C4-2B (cell line): ENCODE measurements at regions not wholly inside any gene's neighbourhood (a gene's known extent, or its start where the extent isn't known, plus 50 kb on each side); places are given as distances from the start of the nearest gene placed in this dataset.

Experiments used
- H3K27ac ChIP-seq: fragments of 450-650 bp; 2 replicates; pipeline ENCODE4 v1.5.1; 2017
- ZFX ChIP-seq: fragments of 450-650 bp; IDR thresholded peaks from 2 replicates; pipeline ENCODE4 v1.6.1; 2017
- TF ChIP-seq, protein P1 (sequence below): fragments of 450-650 bp; conservative IDR thresholded peaks from 2 replicates; pipeline ENCODE4 v1.5.1; 2017; ENCODE audit warnings: mild to moderate bottlenecking

DNA sequence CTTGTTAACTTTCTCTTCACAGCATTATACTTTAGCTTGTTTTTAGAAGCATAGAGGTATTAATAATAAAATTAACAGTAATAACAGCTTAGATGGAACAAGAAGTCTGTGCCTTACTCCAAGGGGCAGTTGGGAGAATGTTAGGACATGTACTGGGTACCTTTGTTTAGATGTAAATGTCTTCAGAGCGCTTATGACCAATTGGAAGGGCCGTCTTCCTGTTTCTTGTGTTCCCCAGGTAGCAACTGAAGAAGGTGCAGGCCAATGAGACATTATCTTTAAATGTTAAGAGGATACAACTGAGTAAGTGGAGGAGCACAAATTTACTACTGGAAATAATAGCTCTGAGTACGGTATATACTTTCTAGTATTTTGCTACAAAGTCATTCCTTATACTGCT lies 180.9 kb upstream of the SYT1 start:
- no peak overlapping the region for H3K27ac ChIP-seq
- TF ChIP-seq, protein P1, sequence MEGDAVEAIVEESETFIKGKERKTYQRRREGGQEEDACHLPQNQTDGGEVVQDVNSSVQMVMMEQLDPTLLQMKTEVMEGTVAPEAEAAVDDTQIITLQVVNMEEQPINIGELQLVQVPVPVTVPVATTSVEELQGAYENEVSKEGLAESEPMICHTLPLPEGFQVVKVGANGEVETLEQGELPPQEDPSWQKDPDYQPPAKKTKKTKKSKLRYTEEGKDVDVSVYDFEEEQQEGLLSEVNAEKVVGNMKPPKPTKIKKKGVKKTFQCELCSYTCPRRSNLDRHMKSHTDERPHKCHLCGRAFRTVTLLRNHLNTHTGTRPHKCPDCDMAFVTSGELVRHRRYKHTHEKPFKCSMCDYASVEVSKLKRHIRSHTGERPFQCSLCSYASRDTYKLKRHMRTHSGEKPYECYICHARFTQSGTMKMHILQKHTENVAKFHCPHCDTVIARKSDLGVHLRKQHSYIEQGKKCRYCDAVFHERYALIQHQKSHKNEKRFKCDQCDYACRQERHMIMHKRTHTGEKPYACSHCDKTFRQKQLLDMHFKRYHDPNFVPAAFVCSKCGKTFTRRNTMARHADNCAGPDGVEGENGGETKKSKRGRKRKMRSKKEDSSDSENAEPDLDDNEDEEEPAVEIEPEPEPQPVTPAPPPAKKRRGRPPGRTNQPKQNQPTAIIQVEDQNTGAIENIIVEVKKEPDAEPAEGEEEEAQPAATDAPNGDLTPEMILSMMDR = no peak
- no peak for TF ChIP-seq ZFX

DNA sequence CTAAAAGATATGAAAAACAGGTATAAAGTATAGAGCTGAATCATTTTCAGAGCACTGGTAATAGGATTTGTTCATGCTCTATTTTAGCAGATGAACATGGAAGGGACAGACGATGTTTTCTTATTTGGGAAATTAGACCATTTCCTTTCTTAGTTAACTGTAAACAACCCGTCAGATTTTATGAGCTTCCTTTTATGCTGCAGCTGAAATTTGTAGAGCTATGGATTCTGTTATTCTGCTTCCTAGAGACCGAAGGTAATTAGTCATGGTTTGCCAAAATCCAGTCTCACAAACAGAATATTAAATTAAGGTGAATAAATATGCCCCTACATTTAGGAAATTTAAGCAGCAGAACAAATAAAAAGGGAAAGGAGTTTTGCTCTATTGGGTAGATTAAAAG lies 180.2 kb upstream of the SYT1 start:
- H3K27ac ChIP-seq = no peak overlapping the region
- TF ChIP-seq, protein P1 = no peak
- TF ChIP-seq ZFX = no peak

GRCh38 chr12:78695749-78696148 lies 168.8 kb upstream of the SYT1 start:
- TF ChIP-seq, protein P1 = no peak
- TF ChIP-seq ZFX = no peak
- no peak overlapping the region for H3K27ac ChIP-seq

DNA sequence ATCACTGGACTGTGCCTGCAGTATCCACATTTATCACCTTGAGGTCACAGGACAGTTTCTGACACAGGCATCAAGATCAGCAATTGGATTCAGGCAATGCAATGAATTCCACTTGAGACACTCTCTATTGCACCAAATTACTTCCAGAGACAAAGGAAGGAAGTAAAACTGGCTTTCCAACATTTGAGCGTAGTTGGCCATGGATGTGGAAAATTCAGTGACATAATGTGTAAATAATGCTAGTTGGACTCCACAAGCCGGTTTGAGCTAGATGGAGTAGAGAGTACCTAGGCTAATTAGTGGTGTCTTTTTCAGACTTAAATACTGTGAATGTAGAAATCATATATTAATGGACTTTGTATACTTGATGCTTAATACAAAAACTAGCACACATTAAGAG lies 168.3 kb upstream of the SYT1 start:
- TF ChIP-seq, protein P1 = no peak
- TF ChIP-seq ZFX = no peak
- H3K27ac ChIP-seq = no peak overlapping the region

DNA sequence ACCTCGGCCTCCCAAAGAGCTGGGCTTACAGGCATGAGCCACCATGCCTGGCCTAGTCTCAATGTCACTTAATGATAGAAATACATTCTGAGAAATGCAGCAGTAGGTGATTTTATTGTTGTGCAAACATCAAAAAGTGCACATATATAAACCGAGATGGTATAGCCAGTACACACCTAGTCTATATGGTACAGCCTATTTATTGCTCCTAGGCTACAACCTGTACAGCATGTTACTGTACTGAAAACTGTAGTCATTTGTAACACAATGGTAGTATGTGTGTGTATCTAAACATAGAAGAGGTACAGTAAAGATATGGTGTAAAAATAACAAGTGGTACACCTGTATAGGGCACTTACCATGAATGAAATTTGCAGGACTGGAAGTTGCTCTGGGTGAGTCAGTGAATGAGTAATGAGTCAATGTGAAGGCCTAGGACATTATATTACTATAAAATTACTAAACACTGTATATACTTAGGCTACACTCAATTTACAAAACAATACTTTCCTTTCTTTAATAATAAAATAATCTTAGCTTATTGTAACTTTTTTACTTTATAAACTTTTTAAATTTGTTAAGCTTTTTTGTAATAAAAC lies 166.7 kb upstream of the SYT1 start:
- TF ChIP-seq, protein P1 = no peak
- no peak for TF ChIP-seq ZFX
- H3K27ac ChIP-seq = no peak overlapping the region

- no peak for TF ChIP-seq ZFX
- TF ChIP-seq, protein P1 = no peak
- H3K27ac ChIP-seq = no peak overlapping the region
Observed at GRCh38 chr12:78698747-78699146, 165.8 kb upstream of the SYT1 start.

GRCh38 chr12:78700565-78700964 lies 164.0 kb upstream of the SYT1 start:
- H3K27ac ChIP-seq = no peak overlapping the region
- TF ChIP-seq, protein P1 = no peak
- no peak for TF ChIP-seq ZFX
